Heart left ventricle (tissue), 13 donors: ENCODE measurements at regions not wholly inside any gene's neighbourhood (a gene's known extent, or its start where the extent isn't known, plus 50 kb on each side); places are given as distances from the start of the nearest gene placed in this dataset.

Source experiments
- CTCF ChIP-seq, 12 donors: fragments of 200-600 bp; sonication (generic) in 4 of 12; IDR thresholded peaks; one replicate each; pipeline versions ENCODE4 v1.5.0 to v1.8.0; 2018 to 2022; ENCODE audit warnings: antibody characterized with exemption in 12 of 12, mild to moderate bottlenecking in 5 of 12
- POLR2A ChIP-seq, 2 donors: fragments of 450-650 bp; IDR thresholded peaks; one replicate each; pipeline ENCODE4 v1.6.1; 2017; ENCODE audit warnings: antibody characterized with exemption in 2 of 2, mild to moderate bottlenecking in 2 of 2, moderate library complexity in 2 of 2
- donor health status: ischemic (EF 13 %, LVEDD 7.1; RV severe dilation, severe dysfunction).
- donor health status: DM: no; HTN: yes; CAD: no.
- donor health status: DM: no; HTN: no; CAD: no.
- donor health status: ischemic (EF 25% LVEDD 6.9; RV normal size, moderate dysfunction).
- donor health status: ischemic (EF 25% LVEDD 5.7; RV mildly dilated, moderate dysfunction).
- donor health status: ischemic (EF 35%, LVEDD 5.7; RV mildly dilated, moderate dysfunction).
- donor health status: nonischemic (EF 11% LVEDD 7.7; RV severe dilation, severe dysfunction).
- donor health status: DM: yes; HTN: yes; CAD: no.
- donor health status: PGD.
- donor health status: ischemic (EF 29% LVEDD 5.4; RV normal size, mild dysfunction).
- donor health status: nonischemic (EF 23%, LVEDD 6.1; RV moderate dilation, normal function).

- TF ChIP-seq POLR2A (IDR thresholded peaks at IDR 0.05), result no peak
- TF ChIP-seq CTCF (IDR thresholded peaks at IDR 0.05), result no peak
Observed at GRCh38 chr1:172895050-172895460, 155.7 kb downstream of the TNFSF18 start.
